ENCODE measurements at regions not wholly inside any gene's neighbourhood (a gene's known extent, or its start where the extent isn't known, plus 50 kb on each side); places are given as distances from the start of the nearest gene placed in this dataset.

DNA sequence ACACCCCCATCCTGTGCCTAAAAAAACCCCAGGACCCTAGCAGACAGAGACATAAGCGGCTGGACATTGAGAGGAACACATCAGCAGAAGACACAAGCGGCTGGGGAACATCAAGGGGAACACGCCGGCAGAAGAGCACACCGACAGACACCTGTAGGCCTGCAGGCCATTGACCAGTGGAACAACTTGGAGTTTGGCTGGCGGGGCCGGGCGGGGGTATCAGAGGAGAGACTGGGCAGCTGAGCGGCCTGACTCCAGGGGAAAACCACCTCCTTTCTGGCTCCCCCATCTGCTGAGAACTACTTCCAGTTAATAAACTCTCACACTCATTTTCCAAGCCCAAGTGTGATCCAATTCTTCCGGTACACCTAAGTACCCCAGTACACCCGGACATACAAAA lies 264.7 kb upstream of the ISX start (continued):
- TF ChIP-seq, protein P1, sequence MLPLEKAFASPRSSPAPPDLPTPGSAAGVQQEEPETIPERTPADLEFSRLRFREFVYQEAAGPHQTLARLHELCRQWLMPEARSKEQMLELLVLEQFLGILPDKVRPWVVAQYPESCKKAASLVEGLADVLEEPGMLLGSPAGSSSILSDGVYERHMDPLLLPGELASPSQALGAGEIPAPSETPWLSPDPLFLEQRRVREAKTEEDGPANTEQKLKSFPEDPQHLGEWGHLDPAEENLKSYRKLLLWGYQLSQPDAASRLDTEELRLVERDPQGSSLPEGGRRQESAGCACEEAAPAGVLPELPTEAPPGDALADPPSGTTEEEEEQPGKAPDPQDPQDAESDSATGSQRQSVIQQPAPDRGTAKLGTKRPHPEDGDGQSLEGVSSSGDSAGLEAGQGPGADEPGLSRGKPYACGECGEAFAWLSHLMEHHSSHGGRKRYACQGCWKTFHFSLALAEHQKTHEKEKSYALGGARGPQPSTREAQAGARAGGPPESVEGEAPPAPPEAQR (CRISPR knock-in tag; IDR thresholded peaks at IDR 0.05), result no peak
- no peak for TF ChIP-seq FOXJ3 (CRISPR knock-in tag; IDR thresholded peaks at IDR 0.05; ENCODE audit: borderline replicate concordance)
- TF ChIP-seq, protein P2, sequence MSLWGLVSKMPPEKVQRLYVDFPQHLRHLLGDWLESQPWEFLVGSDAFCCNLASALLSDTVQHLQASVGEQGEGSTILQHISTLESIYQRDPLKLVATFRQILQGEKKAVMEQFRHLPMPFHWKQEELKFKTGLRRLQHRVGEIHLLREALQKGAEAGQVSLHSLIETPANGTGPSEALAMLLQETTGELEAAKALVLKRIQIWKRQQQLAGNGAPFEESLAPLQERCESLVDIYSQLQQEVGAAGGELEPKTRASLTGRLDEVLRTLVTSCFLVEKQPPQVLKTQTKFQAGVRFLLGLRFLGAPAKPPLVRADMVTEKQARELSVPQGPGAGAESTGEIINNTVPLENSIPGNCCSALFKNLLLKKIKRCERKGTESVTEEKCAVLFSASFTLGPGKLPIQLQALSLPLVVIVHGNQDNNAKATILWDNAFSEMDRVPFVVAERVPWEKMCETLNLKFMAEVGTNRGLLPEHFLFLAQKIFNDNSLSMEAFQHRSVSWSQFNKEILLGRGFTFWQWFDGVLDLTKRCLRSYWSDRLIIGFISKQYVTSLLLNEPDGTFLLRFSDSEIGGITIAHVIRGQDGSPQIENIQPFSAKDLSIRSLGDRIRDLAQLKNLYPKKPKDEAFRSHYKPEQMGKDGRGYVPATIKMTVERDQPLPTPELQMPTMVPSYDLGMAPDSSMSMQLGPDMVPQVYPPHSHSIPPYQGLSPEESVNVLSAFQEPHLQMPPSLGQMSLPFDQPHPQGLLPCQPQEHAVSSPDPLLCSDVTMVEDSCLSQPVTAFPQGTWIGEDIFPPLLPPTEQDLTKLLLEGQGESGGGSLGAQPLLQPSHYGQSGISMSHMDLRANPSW (CRISPR knock-in tag; conservative IDR thresholded peaks at IDR 0.05; ENCODE audit: low read depth), result no peak
- no peak for TF ChIP-seq OVOL2 (CRISPR knock-in tag; IDR thresholded peaks at IDR 0.05; ENCODE audit: borderline replicate concordance)
- TF ChIP-seq, protein P3, sequence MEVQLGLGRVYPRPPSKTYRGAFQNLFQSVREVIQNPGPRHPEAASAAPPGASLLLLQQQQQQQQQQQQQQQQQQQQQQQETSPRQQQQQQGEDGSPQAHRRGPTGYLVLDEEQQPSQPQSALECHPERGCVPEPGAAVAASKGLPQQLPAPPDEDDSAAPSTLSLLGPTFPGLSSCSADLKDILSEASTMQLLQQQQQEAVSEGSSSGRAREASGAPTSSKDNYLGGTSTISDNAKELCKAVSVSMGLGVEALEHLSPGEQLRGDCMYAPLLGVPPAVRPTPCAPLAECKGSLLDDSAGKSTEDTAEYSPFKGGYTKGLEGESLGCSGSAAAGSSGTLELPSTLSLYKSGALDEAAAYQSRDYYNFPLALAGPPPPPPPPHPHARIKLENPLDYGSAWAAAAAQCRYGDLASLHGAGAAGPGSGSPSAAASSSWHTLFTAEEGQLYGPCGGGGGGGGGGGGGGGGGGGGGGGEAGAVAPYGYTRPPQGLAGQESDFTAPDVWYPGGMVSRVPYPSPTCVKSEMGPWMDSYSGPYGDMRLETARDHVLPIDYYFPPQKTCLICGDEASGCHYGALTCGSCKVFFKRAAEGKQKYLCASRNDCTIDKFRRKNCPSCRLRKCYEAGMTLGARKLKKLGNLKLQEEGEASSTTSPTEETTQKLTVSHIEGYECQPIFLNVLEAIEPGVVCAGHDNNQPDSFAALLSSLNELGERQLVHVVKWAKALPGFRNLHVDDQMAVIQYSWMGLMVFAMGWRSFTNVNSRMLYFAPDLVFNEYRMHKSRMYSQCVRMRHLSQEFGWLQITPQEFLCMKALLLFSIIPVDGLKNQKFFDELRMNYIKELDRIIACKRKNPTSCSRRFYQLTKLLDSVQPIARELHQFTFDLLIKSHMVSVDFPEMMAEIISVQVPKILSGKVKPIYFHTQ (CRISPR knock-in tag; IDR thresholded peaks at IDR 0.05), result no peak
- no peak for TF ChIP-seq ETV6 (CRISPR knock-in tag; IDR thresholded peaks at IDR 0.05)

DNA sequence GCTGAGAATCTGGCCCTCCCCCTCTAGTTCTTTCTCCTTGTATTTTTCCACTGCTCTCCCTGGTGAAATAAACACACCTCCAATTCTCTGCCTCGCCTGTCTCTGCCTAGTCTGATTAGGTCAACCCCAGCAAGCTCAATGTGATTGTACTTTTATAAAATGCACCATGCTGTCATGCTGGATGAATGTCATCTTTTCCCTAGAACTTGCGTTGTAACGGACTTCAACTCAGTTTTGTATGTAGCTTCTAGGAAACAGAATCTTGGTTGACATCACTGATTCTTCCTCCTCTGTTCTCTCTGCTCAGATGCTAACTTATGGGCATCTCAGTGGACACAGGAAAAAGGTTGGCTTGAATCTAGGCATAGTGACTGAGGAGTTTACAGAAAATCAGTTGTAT lies 261.9 kb upstream of the ISX start:
- H3K4me3 Mint-ChIP-seq, result no peak overlapping the region
- ChIA-PET POLR2A (no interaction called here), CTCF (interaction anchor here (0.7 to 2.6 kb wide), 12 partner anchors 13 to 337 kb away, joined by 3 to 12 read pairs (median 4); no protein-coding TSS in a partner anchor)
- H3K9me3 Mint-ChIP-seq, result peaks cover 9% of the 10 kb centered on the region
- H3K4me1 Mint-ChIP-seq, result peaks cover 25% of the 10 kb centered on the region
- TF ChIP-seq, protein P4, sequence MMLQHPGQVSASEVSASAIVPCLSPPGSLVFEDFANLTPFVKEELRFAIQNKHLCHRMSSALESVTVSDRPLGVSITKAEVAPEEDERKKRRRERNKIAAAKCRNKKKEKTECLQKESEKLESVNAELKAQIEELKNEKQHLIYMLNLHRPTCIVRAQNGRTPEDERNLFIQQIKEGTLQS (CRISPR knock-in tag; conservative IDR thresholded peaks at IDR 0.05), result no peak
- no peak for TF ChIP-seq NFATC4 (CRISPR knock-in tag; IDR thresholded peaks at IDR 0.05)
- TF ChIP-seq, protein P5, sequence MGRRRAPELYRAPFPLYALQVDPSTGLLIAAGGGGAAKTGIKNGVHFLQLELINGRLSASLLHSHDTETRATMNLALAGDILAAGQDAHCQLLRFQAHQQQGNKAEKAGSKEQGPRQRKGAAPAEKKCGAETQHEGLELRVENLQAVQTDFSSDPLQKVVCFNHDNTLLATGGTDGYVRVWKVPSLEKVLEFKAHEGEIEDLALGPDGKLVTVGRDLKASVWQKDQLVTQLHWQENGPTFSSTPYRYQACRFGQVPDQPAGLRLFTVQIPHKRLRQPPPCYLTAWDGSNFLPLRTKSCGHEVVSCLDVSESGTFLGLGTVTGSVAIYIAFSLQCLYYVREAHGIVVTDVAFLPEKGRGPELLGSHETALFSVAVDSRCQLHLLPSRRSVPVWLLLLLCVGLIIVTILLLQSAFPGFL (CRISPR knock-in tag; IDR thresholded peaks at IDR 0.05; ENCODE audit: borderline replicate concordance), result no peak
- TF ChIP-seq, protein P6, sequence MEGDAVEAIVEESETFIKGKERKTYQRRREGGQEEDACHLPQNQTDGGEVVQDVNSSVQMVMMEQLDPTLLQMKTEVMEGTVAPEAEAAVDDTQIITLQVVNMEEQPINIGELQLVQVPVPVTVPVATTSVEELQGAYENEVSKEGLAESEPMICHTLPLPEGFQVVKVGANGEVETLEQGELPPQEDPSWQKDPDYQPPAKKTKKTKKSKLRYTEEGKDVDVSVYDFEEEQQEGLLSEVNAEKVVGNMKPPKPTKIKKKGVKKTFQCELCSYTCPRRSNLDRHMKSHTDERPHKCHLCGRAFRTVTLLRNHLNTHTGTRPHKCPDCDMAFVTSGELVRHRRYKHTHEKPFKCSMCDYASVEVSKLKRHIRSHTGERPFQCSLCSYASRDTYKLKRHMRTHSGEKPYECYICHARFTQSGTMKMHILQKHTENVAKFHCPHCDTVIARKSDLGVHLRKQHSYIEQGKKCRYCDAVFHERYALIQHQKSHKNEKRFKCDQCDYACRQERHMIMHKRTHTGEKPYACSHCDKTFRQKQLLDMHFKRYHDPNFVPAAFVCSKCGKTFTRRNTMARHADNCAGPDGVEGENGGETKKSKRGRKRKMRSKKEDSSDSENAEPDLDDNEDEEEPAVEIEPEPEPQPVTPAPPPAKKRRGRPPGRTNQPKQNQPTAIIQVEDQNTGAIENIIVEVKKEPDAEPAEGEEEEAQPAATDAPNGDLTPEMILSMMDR (IDR thresholded peaks at IDR 0.05), result no peak
- DNase-seq (ENCODE audit: low spot score) (no peak), ATAC-seq (no peak)
- no peaks in the 10 kb centered on the region for H3K36me3 Mint-ChIP-seq
- no peaks in the 10 kb centered on the region for H3K27me3 Mint-ChIP-seq (ENCODE audit: low read depth)
- H3K27ac Mint-ChIP-seq, result no peak overlapping the region

DNA sequence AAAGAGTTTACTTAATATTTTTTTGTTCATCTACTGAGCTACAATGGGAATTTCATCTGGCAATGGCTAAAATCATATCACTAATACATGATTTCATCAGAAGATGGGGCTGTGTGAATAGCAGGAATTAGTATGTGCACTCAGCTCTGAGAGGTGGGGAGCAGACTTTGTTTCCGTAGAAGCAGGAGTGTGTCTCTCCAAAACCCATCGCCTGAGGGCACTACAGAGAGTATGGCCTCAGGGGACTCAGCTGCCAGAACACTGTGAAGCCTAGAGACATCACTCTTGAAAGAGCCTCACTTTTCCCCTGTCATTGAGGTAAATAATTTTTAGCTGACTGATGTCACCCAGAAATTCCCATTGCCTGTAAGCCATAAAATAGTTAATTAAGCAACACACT lies 261.4 kb upstream of the ISX start:
- Mint-ChIP-seq H3K4me1 (peaks cover 25% of the 10 kb centered on the region), H3K36me3 (no peaks in the 10 kb centered on the region), H3K27ac (no peak overlapping the region), H3K9me3 (peaks cover 15% of the 10 kb centered on the region), H3K27me3 (ENCODE audit: low read depth) (no peaks in the 10 kb centered on the region), H3K4me3 (no peak overlapping the region)
- ChIA-PET CTCF (interaction anchor here (0.7 to 2.6 kb wide), 12 partner anchors 12 to 336 kb away, joined by 3 to 12 read pairs (median 4); no protein-coding TSS in a partner anchor), POLR2A (no interaction called here)
- no peak for TF ChIP-seq PRRX2 (CRISPR knock-in tag; IDR thresholded peaks at IDR 0.05)
- TF ChIP-seq, protein P5 (CRISPR knock-in tag; IDR thresholded peaks at IDR 0.05; ENCODE audit: borderline replicate concordance), result no peak
- TF ChIP-seq GABPB1 (CRISPR knock-in tag; IDR thresholded peaks at IDR 0.05), result no peak
- no peak for TF ChIP-seq FOXP1 (CRISPR knock-in tag; IDR thresholded peaks at IDR 0.05; ENCODE audit: borderline replicate concordance)
- TF ChIP-seq, protein P7, sequence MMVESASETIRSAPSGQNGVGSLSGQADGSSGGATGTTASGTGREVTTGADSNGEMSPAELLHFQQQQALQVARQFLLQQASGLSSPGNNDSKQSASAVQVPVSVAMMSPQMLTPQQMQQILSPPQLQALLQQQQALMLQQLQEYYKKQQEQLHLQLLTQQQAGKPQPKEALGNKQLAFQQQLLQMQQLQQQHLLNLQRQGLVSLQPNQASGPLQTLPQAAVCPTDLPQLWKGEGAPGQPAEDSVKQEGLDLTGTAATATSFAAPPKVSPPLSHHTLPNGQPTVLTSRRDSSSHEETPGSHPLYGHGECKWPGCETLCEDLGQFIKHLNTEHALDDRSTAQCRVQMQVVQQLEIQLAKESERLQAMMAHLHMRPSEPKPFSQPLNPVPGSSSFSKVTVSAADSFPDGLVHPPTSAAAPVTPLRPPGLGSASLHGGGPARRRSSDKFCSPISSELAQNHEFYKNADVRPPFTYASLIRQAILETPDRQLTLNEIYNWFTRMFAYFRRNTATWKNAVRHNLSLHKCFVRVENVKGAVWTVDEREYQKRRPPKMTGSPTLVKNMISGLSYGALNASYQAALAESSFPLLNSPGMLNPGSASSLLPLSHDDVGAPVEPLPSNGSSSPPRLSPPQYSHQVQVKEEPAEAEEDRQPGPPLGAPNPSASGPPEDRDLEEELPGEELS (CRISPR knock-in tag; IDR thresholded peaks at IDR 0.05), result no peak
- TF ChIP-seq HMGA2 (CRISPR knock-in tag; IDR thresholded peaks at IDR 0.05), result no peak
- TF ChIP-seq, protein P8, sequence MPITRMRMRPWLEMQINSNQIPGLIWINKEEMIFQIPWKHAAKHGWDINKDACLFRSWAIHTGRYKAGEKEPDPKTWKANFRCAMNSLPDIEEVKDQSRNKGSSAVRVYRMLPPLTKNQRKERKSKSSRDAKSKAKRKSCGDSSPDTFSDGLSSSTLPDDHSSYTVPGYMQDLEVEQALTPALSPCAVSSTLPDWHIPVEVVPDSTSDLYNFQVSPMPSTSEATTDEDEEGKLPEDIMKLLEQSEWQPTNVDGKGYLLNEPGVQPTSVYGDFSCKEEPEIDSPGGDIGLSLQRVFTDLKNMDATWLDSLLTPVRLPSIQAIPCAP (CRISPR knock-in tag; IDR thresholded peaks at IDR 0.05), result no peak
- ATAC-seq (peak; percentile 88), DNase-seq (ENCODE audit: low spot score) (peak; percentile 33)

Measured in WTC11 (cell line).